NCI-H82 treated with DMSO at 0.1 percent for 48 hours (cell line): ENCODE measurements at regions not wholly inside any gene's neighbourhood (a gene's known extent, or its start where the extent isn't known, plus 50 kb on each side); places are given as distances from the start of the nearest gene placed in this dataset.

Experiments used
- DNase-seq: peaks from one replicate; lab custom pipeline; 2025; ENCODE audit not compliant: unreplicated experiment; lab: John Stamatoyannopoulos, UW

GRCh38 chr15:29430831-29431230, 161.2 kb upstream of the NSMCE3 start:
- no peak for DNase-seq

DNA sequence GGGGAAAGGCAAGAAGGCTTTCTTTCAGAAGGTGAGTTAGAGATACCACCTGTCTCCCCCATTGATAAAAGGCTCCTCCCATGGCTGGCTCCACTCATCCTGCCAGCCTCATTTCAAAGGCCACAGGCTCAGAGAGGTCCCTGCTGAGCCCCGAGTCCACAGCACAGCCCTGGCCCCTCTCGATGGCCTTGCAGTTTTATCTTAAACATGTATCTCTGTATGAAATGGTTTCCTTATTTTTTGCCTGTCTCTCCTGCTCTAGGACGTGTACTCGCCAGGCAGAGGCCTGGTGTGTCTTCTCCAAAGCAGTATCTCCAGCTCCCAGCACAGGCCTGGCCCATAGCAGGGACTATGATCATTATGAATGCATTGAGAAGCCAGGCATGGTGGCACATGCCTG, 160.5 kb upstream of the NSMCE3 start:
- DNase-seq = no peak

DNA sequence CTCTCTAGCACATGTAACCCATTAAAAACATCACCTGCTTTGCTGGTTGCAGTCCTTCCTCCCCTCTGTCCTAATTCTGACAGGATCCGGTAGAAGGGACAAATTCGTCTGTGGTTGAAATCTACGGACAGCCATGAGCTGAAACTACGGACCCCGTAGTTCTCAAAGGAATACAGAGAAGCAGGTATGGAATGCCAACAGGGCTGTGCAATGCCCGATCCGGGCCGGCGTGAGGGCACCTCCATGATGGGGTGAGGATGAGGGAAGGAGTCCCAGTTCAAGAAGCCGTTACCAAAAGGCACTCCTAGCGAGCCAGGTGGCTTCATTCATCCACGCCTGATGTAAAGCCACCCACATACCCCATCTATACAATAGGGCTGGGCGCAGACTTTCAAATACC, 160.0 kb upstream of the NSMCE3 start:
- DNase-seq = no peak

DNA sequence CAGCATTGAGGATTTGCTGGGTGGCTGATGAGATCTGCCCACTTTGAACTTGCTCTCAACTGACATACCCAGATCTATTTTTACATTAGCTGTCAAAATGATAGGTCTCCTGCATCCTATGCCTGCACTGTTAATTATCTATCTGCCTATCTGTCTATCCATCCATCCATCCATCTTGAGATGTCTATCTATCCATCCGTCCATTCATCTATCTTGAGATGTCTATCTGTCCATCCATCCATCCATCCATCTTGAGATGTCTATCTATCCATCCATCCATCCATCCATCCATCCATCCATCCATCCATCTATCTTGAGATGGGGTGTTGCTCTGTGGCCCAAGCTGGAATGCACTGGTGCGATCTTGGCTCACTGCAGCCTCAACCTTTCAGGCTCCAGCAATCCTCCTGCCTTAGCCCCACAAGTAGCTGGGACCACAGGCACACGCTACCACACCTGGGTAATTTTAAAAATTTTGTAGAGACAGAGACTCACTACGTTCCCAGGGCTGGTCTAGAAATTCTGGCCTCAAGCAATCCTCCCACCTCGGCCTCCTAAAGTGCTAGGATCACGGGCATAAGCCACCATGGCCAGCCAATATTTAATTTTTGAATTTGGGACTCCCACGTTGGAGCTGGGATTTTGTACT, 159.4 kb upstream of the NSMCE3 start:
- DNase-seq = no peak

DNA sequence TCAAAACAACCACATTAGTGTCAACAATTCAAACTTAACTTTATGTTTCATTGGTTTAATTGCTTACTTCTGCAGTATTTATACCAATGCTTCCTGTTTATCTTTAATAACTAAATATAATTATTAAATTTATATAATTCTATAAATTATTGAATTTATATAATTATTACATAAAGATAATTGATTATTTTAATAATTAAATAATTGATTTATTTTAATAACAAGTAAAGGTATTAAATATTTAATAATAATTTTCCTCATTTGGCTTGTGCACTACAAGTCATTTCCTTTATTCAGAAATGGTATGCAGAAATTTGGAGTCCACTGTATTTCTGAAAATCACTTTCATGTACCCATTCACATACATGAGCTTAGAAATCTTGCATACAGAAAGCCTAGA, 156.2 kb upstream of the NSMCE3 start:
- no peak for DNase-seq

DNA sequence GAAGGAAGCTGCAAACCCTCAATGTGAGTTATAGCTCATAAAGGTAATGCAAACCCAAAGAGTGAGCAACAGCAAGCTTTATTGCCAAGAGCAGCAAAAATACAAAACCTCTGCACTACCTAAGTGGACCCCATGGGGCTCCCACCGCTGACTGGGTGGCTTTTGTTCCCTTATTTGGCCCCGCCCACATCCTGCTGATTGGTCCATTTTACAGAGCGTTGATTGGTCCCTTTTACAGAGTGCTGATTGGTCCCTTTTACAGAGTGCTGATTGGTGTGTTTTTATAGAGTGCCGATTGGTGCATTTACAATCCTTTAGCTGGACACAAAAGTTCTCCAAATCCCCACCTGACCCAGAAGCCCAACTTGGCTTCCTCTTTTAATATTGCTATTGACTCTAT, 154.5 kb upstream of the NSMCE3 start:
- no peak for DNase-seq

- no peak for DNase-seq
Measured at GRCh38 chr15:29422606-29423005, 153.0 kb upstream of the NSMCE3 start.

GRCh38 chr15:29420188-29420587, 150.6 kb upstream of the NSMCE3 start:
- no peak for DNase-seq

DNA sequence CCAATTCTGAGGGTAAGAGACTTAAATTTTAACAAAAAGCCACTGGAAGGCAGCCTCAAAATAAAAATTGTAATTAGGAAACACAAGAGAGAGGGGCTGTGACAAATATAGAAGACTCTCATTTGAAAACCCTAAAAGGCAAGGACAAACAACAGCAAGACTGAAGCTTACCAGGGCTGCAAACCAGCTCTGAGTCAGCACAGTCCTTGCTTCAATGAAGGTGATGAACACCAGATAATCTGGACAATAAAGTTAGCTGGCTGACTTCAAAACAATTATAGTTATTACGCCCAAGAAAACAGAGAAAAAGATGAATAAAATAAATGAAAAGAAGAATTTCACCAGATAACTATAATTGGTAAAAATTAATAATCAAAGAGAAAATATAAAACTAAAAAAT, 149.3 kb upstream of the NSMCE3 start:
- DNase-seq = no peak

GRCh38 chr15:29418178-29418577, 148.6 kb upstream of the NSMCE3 start:
- no peak for DNase-seq

DNA sequence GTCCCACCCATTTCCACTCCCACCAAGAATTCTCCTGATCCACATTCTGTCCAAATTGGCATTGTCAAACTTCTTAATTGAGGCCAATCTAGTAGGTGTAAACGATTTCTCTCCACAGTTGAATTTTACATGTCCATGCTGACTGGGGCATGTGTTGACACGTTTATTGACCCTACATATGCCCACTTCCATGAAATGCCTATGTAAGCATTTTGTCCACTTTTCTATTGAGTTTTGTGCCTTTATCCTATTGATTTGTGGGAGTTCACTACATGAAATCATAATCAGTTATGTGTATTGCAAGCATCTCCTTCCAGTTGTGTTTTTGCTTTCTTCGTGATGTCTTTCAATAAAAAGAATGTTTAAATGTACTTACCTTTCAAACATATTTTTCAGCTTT, 141.7 kb upstream of the NSMCE3 start:
- no peak for DNase-seq

- DNase-seq = no peak
Measured at GRCh38 chr15:29410338-29410737, 140.7 kb upstream of the NSMCE3 start.

- DNase-seq = no peak
Measured at GRCh38 chr15:29409890-29410289, 140.3 kb upstream of the NSMCE3 start.

- no peak for DNase-seq
Measured at GRCh38 chr15:29405564-29405963, 135.9 kb upstream of the NSMCE3 start.

- DNase-seq = no peak
Measured at GRCh38 chr15:29403772-29404171, 134.2 kb upstream of the NSMCE3 start.

DNA sequence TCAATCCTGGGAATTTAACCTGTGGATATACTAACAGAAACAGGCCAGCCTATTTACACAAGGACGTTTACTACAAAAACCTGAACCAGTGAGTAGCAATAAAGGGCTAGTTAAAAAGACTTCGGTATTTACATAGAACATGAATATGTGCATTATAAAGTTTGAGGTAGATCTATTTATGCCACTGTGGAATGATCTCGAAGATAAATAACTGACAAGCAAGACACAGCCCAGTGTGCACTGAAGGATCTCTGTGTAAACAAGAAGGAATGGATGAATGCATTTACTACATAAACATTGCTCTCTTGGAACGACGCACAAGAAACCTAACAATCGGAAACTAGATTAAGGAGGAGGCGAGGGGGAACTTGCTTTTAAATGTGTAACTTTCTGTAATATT, 132.0 kb upstream of the NSMCE3 start:
- DNase-seq = no peak

- no peak for DNase-seq
Measured at GRCh38 chr15:29400701-29401100, 131.1 kb upstream of the NSMCE3 start.

DNA sequence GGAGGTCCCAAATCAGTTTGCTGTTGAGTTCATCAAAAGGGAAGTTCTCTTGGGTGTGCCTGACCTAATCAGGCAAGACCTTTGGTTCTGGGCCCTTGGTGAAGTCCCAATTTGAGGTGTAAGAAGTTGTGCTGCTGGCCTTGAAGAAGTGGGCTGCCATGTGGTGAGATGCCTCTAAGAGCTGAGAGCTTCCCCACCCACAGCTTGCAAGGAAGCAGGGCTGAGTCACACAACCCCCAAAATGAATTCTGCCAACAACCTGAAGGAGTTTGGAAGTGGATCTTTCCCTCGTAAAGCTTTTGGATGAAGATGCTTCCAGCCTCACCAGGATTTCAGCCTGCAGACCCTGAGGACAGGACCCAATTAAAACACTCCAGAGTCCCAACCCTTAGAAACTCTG, 129.3 kb upstream of the NSMCE3 start:
- DNase-seq = no peak

DNA sequence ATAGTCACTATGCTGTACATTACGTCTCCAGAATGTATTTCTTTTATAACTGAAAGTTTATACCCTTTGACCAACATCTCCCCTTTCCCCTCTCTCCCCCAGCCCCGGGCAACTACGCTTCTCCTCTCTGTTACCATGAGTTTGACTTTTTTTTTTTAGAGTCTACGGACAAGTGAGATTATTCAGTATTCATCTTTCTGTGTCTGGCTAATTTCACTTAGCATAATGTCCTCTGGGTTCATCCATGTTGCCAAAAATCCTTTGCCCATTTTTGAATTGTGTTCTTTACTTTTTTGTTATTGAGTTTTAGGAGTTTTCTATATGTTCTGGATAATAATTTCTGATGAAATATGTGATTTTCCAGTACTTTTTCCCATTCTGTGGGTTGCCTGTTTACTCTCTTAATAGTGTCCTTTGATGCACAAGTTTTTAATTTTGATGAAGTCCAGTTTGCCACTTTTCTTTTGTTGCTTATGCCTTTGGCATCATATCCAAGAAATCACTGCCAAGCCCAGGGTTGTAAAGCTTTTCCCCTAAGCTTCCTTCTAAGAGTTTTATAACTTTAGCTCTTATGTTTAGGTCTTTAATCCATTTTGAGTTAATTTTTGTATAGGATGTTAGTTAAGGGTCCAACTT, 126.7 kb upstream of the NSMCE3 start:
- DNase-seq = no peak

- DNase-seq = no peak
Measured at GRCh38 chr15:29393443-29393842, 123.8 kb upstream of the NSMCE3 start.

GRCh38 chr15:29392358-29392757, 122.7 kb upstream of the NSMCE3 start:
- DNase-seq = no peak

GRCh38 chr15:29390051-29390450, 120.4 kb upstream of the NSMCE3 start:
- DNase-seq = no peak

DNA sequence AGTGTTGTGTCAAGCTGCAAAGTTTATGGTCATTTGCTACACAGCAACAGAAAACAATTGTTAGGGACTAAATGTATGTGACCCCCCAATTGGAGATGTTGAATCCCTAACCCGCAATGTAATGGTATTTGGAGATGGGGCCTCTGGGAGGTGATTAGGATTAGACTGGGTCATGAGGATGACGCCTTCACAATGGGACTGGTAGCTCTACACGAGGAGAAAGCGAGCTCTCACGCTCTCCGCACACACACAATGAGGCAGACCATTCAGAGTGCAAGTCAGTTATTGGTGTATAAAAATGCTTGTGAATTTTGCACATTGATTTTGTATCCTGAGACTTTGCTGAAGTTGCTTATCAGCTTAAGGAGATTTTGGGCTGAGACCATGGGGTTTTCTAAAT, 116.9 kb upstream of the NSMCE3 start:
- DNase-seq = no peak
